GM12892 (cell line): ENCODE measurements at regions not wholly inside any gene's neighbourhood (a gene's known extent, or its start where the extent isn't known, plus 50 kb on each side); places are given as distances from the start of the nearest gene placed in this dataset.

Experiments used
- POLR2A ChIP-seq: IDR thresholded peaks from 2 replicates; pipeline ENCODE4 v1.6.1; 2011; ENCODE audit warnings: low read depth, low read length, control low read depth
- POLR2AphosphoS5 ChIP-seq: IDR thresholded peaks from 2 replicates; pipeline ENCODE4 v1.6.1; 2011; ENCODE audit warnings: low read depth, low read length, control low read depth
- TAF1 ChIP-seq: IDR thresholded peaks from 2 replicates; pipeline ENCODE4 v1.6.1; 2011; ENCODE audit warnings: low read depth, mild to moderate bottlenecking, control low read depth, low read length, borderline replicate concordance

GRCh38 chr14:30440961-30441360 is 118.0 kb upstream of the G2E3 start:
- TF ChIP-seq POLR2A (no peak), POLR2AphosphoS5 (no peak), TAF1 (no peak)
